HEK293T (cell line): ENCODE measurements at regions not wholly inside any gene's neighbourhood (a gene's known extent, or its start where the extent isn't known, plus 50 kb on each side); places are given as distances from the start of the nearest gene placed in this dataset.

Source experiments
- CTBP1 ChIP-seq: fragments of 450-650 bp; IDR thresholded peaks from 2 replicates; pipeline ENCODE4 v1.6.1; 2016; ENCODE audit warnings: borderline replicate concordance
- FOXA1 ChIP-seq: fragments of 450-650 bp; IDR thresholded peaks from 2 replicates; pipeline ENCODE4 v1.6.1; 2016; ENCODE audit warnings: mild to moderate bottlenecking
- FOXK2 ChIP-seq: fragments of 450-650 bp; IDR thresholded peaks from 2 replicates; pipeline ENCODE4 v1.6.1; 2016; ENCODE audit warnings: mild to moderate bottlenecking
- FOXM1 ChIP-seq: fragments of 450-650 bp; IDR thresholded peaks from 2 replicates; pipeline ENCODE4 v1.6.1; 2017; ENCODE audit warnings: mild to moderate bottlenecking, borderline replicate concordance
- NFRKB ChIP-seq: fragments of 450-650 bp; IDR thresholded peaks from 2 replicates; pipeline ENCODE4 v1.6.1; 2016; ENCODE audit warnings: mild to moderate bottlenecking, moderate library complexity
- SP1 ChIP-seq: fragments of 450-650 bp; IDR thresholded peaks from 2 replicates; pipeline ENCODE4 v1.6.1; 2017
- ZNF384 ChIP-seq: fragments of 450-650 bp; IDR thresholded peaks from 2 replicates; pipeline ENCODE4 v1.6.1; 2016

DNA sequence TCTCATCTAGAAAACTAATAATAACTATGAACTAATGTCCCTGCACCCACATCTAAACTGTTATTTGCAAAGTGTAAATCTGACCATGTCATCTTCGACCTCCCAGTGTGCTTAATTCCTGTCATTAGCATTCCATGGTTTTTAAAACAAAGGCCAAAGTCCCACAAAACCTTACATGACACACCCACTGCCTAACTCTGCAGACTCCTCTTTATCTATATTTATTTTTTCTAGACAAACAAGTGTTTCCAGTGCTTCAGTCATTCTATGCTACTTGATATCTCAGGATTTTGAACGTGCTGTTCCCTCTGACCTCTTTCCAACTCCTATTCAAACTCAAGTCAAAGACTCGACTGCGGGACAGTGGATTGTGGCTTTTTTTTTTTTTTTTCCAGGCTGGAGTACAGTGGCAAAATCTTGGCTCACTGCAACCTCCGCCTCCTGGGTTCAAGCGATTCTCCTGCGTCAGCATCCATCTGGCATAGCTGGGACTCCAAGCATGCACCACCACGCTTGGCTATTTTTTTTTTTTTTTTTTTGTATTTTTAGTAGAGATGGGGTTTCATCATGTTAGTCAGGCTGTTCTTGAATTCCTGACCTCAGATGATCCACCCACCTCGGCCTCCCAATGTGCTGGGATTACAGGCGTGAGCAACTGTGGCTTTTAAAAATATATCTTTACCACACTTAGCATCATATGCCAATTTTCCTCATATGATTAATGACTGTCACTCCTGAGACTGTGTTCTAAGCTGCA, 1511.0 kb downstream of the ARAP2 start:
- TF ChIP-seq FOXA1 (no peak), FOXK2 (no peak), FOXM1 (no peak), NFRKB (no peak), SP1 (no peak), CTBP1 (no peak), ZNF384 (no peak)
